HL-60 (cell line): ENCODE measurements at regions not wholly inside any gene's neighbourhood (a gene's known extent, or its start where the extent isn't known, plus 50 kb on each side); places are given as distances from the start of the nearest gene placed in this dataset.

Experiments
- DNase-seq, 2 experiments: peaks; one replicate each; pipeline ENCODE4 v3.0.0-alpha.2; 2010 to 2020; ENCODE audit warnings: low read depth in 1 of 2, low spot score in 1 of 2
- H3K27ac ChIP-seq: fragments of 250-450 bp; sonication (Bioruptor Pico); replicated peaks from 2 replicates; pipeline ENCODE4 v1.5.1; 2020; ENCODE audit warnings: mild to moderate bottlenecking, moderate library complexity
- H3K27me3 ChIP-seq: fragments of 250-450 bp; sonication (Bioruptor Pico); 2 replicates; pipeline ENCODE4 v1.5.1; 2021; ENCODE audit warnings: mild to moderate bottlenecking, moderate library complexity; ENCODE audit not compliant: insufficient read depth, poor library complexity, severe bottlenecking
- H3K4me3 ChIP-seq: replicated peaks from 2 replicates; pipeline ENCODE4 v1.5.1; 2011; ENCODE audit warnings: mild to moderate bottlenecking, control low read depth, low read length; ENCODE audit not compliant: insufficient read depth
- GABPA ChIP-seq: IDR thresholded peaks from 2 replicates; pipeline ENCODE4 v1.6.1; 2012; ENCODE audit warnings: low read depth
- POLR2AphosphoS5 ChIP-seq: IDR thresholded peaks from 2 replicates; pipeline ENCODE4 v1.6.1; 2012; ENCODE audit warnings: low read depth
- SPI1 ChIP-seq: IDR thresholded peaks from 2 replicates; pipeline ENCODE4 v1.6.1; 2012; ENCODE audit warnings: low read depth, mild to moderate bottlenecking, borderline replicate concordance
- TF ChIP-seq, protein P1 (sequence below): IDR thresholded peaks from 2 replicates; pipeline ENCODE4 v1.6.1; 2012; ENCODE audit warnings: low read depth; ENCODE audit not compliant: insufficient replicate concordance
- TF ChIP-seq, protein P2 (sequence below): IDR thresholded peaks from one replicate; pipeline ENCODE4 v1.5.1; 2011; ENCODE audit warnings: low read length, control low read depth, inconsistent platforms; ENCODE audit not compliant: insufficient read depth

- H3K4me3 ChIP-seq, result no peak overlapping the region
- no peaks in the 10 kb centered on the region for H3K27me3 ChIP-seq
- H3K27ac ChIP-seq, result no peak overlapping the region
- DNase-seq, result no peak
- TF ChIP-seq GABPA (no peak), POLR2AphosphoS5 (no peak), SPI1 (no peak)
- TF ChIP-seq, protein P1, sequence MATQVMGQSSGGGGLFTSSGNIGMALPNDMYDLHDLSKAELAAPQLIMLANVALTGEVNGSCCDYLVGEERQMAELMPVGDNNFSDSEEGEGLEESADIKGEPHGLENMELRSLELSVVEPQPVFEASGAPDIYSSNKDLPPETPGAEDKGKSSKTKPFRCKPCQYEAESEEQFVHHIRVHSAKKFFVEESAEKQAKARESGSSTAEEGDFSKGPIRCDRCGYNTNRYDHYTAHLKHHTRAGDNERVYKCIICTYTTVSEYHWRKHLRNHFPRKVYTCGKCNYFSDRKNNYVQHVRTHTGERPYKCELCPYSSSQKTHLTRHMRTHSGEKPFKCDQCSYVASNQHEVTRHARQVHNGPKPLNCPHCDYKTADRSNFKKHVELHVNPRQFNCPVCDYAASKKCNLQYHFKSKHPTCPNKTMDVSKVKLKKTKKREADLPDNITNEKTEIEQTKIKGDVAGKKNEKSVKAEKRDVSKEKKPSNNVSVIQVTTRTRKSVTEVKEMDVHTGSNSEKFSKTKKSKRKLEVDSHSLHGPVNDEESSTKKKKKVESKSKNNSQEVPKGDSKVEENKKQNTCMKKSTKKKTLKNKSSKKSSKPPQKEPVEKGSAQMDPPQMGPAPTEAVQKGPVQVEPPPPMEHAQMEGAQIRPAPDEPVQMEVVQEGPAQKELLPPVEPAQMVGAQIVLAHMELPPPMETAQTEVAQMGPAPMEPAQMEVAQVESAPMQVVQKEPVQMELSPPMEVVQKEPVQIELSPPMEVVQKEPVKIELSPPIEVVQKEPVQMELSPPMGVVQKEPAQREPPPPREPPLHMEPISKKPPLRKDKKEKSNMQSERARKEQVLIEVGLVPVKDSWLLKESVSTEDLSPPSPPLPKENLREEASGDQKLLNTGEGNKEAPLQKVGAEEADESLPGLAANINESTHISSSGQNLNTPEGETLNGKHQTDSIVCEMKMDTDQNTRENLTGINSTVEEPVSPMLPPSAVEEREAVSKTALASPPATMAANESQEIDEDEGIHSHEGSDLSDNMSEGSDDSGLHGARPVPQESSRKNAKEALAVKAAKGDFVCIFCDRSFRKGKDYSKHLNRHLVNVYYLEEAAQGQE, result no peak
- TF ChIP-seq, protein P2, sequence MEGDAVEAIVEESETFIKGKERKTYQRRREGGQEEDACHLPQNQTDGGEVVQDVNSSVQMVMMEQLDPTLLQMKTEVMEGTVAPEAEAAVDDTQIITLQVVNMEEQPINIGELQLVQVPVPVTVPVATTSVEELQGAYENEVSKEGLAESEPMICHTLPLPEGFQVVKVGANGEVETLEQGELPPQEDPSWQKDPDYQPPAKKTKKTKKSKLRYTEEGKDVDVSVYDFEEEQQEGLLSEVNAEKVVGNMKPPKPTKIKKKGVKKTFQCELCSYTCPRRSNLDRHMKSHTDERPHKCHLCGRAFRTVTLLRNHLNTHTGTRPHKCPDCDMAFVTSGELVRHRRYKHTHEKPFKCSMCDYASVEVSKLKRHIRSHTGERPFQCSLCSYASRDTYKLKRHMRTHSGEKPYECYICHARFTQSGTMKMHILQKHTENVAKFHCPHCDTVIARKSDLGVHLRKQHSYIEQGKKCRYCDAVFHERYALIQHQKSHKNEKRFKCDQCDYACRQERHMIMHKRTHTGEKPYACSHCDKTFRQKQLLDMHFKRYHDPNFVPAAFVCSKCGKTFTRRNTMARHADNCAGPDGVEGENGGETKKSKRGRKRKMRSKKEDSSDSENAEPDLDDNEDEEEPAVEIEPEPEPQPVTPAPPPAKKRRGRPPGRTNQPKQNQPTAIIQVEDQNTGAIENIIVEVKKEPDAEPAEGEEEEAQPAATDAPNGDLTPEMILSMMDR, result no peak
Measured at GRCh38 chr11:106327637-106328036, 250.2 kb downstream of the AASDHPPT start.

DNA sequence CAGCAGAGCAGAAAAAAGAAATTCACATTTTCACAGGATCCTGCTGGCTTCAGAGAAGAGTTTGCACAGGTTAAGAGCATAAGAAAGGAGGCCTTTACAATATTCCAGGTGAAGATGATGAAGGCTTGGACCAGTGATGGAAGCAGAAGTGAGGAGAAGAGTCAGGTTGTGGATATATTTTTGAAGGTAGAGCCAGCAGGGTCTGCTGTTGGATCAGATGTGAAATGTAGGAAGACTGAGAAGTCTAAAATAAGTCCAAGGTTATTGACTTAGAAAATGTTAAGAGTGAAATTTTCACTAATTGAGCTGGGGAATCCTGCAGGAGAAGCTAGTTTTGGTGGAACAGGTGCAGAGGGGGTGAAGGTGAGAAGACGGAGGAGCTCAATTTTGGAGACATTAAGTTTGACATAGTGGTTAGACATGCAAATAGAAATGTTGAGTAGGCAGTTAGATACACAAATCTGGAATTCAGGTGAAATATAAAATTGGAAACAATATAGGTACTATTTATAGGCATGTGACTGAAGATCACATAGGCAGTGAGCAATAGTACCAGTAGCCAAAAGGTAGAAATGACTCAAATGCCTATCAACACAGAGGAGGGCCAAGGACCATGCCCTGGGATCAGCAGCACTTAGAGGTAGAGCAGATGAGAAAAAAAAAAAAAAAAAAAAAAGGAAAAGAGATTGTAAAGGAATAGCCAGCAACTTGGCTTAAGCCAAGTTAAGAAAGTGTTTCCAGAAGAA is 252.0 kb downstream of the AASDHPPT start:
- Histone ChIP-seq H3K4me3 (no peak overlapping the region), H3K27me3 (no peaks in the 10 kb centered on the region), H3K27ac (no peak overlapping the region)
- no peak for TF ChIP-seq SPI1
- TF ChIP-seq POLR2AphosphoS5, result no peak
- no peak for TF ChIP-seq GABPA
- TF ChIP-seq, protein P2, result no peak
- TF ChIP-seq, protein P1, result no peak
- no peak for DNase-seq

- DNase-seq, result no peak
- Histone ChIP-seq H3K27ac (no peak overlapping the region), H3K4me3 (no peak overlapping the region), H3K27me3 (no peaks in the 10 kb centered on the region)
- no peak for TF ChIP-seq SPI1
- no peak for TF ChIP-seq GABPA
- no peak for TF ChIP-seq POLR2AphosphoS5
- TF ChIP-seq, protein P1, result no peak
- TF ChIP-seq, protein P2, result no peak
Measured at GRCh38 chr11:106331176-106331575, 253.7 kb downstream of the AASDHPPT start.
